Sciatic nerve (tissue), 2 donors: ENCODE measurements at regions not wholly inside any gene's neighbourhood (a gene's known extent, or its start where the extent isn't known, plus 50 kb on each side); places are given as distances from the start of the nearest gene placed in this dataset.

Experiments used
- ATAC-seq: fragments of 200-7000 bp; cut with Tn5 transposase; one replicate; pipeline ENCODE4 v1.9.1; 2020; ENCODE audit warnings: mild to moderate bottlenecking, moderate library complexity
- DNase-seq: peaks from one replicate; pipeline ENCODE4 v3.0.0-alpha.2; 2020; ENCODE audit warnings: low spot score
- intact Hi-C: fragments of 100-400 bp; cut with DNase I; formaldehyde crosslinking; loops from one replicate; pipeline ENCODE4 v1.14.2; 2022
- donor health status: DM: no; HTN: no; CAD: no.
- donor health status: DM: no; HTN: no; CAD: no.

DNA sequence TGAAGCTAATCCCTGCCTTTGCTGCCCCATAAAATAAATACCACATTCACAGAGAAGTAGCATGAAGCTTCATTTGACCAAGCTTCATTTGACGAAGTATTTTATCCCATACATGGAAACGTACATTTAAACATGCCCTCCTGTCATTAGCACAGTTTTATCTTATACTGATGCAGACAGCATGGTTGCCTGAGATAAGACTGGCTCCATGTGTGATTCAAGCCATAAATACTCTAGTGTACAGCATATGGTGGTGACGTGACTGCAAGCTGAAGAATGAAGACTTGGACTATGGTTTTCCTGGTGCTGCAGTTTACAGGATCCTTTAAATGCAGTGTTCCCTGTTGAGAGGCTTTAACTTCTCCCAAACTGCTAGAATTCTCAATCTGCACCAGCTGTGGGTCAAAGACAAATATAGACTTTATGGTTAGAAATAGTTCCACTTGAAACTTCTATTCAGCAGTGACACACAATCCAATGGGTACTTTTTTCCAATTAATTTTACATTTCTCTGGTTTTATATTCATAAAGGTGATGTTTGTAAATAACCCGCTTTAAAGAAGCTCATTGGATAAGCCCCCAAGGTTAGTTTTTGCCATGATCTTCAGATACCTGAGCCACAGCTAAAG, 64.9 kb downstream of the CYB561 start:
- ATAC-seq (no peak), DNase-seq (no peak)
- intact Hi-C loops = no loop called here

DNA sequence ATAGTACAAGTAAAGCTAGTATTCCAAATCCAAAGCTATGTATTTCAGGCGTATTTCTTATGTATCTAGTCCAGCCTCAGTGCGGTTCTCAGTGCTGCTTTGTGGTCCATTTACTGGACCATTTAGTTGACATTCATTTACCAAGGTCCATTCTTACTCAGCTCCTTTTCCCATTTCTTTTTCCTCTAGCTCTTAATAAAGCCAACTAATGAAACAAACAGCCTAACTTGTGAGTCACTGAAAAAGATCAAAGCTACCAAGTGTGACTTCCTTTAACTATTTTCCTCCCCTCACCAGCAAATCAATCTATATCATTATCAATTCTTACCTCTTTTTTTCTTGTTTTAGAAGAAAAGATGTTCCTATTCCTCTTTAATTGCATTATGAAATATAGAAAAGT, 64.0 kb downstream of the CYB561 start:
- ATAC-seq (no peak), DNase-seq (no peak)
- intact Hi-C loops = no loop called here
